Stimulated activated CD4-positive, alpha-beta T cell treated with anti-CD3 and anti-CD28 coated beads, TNF-alpha, amount 100 ng/mL, for 48 hours (primary cell): ENCODE measurements at regions not wholly inside any gene's neighbourhood (a gene's known extent, or its start where the extent isn't known, plus 50 kb on each side); places are given as distances from the start of the nearest gene placed in this dataset.

ENCODE experiments used
- DNase-seq, 3 donors: peaks; one replicate each; pipeline ENCODE4 v3.0.0-alpha.2; 2020; ENCODE audit warnings: low read depth in 3 of 3

- no peak for DNase-seq
Observed at GRCh38 chr5:33370466-33370859, 70.3 kb upstream of the TARS1 start.

GRCh38 chr5:33371660-33372059, 69.1 kb upstream of the TARS1 start:
- no peak for DNase-seq

- no peak for DNase-seq
Observed at GRCh38 chr5:33372721-33373472, 67.9 kb upstream of the TARS1 start.

- no peak for DNase-seq
Observed at GRCh38 chr5:33375900-33376299, 64.9 kb upstream of the TARS1 start.

GRCh38 chr5:33379757-33380156, 61.0 kb upstream of the TARS1 start:
- DNase-seq, result no peak

- no peak for DNase-seq
Observed at GRCh38 chr5:33381243-33381642, 59.5 kb upstream of the TARS1 start.
